OCI-LY3 (cell line): ENCODE measurements at regions not wholly inside any gene's neighbourhood (a gene's known extent, or its start where the extent isn't known, plus 50 kb on each side); places are given as distances from the start of the nearest gene placed in this dataset.

Source experiments
- H2AFZ ChIP-seq: fragments of 200-600, 300-600 bp; shearing (Covaris generic); 2 replicates; pipeline ENCODE4 v1.6.0; 2014; ENCODE audit warnings: antibody characterized with exemption, low read depth, low read length
- H3K27ac ChIP-seq: fragments of 200-600, 300-600 bp; sonication (generic); 2 replicates; pipeline ENCODE4 v1.5.1; 2014; ENCODE audit warnings: mild to moderate bottlenecking, low read length, moderate library complexity, mixed read lengths
- H3K27me3 ChIP-seq: fragments of 200-600, 300-600 bp; sonication (generic); 2 replicates; pipeline ENCODE4 v1.6.1; 2014; ENCODE audit warnings: low read depth, low read length, mixed read lengths
- H3K36me3 ChIP-seq: fragments of 200-600, 300-600 bp; sonication (generic); replicated peaks from 2 replicates; pipeline ENCODE3; 2014; ENCODE audit warnings: low read depth, low read length, mixed read lengths
- H3K4me1 ChIP-seq: fragments of 300-600, 200-600 bp; sonication (generic); 2 replicates; pipeline ENCODE4 v1.6.1; 2014; ENCODE audit warnings: low read length, mixed read lengths
- H3K4me2 ChIP-seq: fragments of 200-600, 300-600 bp; sonication (generic); 2 replicates; pipeline ENCODE4 v1.6.1; 2014; ENCODE audit warnings: low read length, mixed read lengths
- H3K4me3 ChIP-seq: fragments of 300-600, 200-600 bp; sonication (generic); 2 replicates; pipeline ENCODE4 v1.5.1; 2014; ENCODE audit warnings: antibody characterized with exemption, mild to moderate bottlenecking, low read length, moderate library complexity
- H3K79me2 ChIP-seq: fragments of 300-600, 200-600 bp; shearing (Covaris generic); 2 replicates; pipeline ENCODE4 v1.6.1; 2014; ENCODE audit warnings: mild to moderate bottlenecking, low read length, mixed read lengths
- H3K9ac ChIP-seq: fragments of 300-600, 200-600 bp; shearing (Covaris generic); 2 replicates; pipeline ENCODE4 v1.6.0; 2014; ENCODE audit warnings: mild to moderate bottlenecking, low read length, moderate library complexity
- H3K9me3 ChIP-seq: fragments of 200-600, 300-600 bp; shearing (Covaris generic); 2 replicates; pipeline ENCODE4 v1.6.1; 2014; ENCODE audit warnings: low read length, mixed read lengths; ENCODE audit not compliant: insufficient read depth
- H4K20me1 ChIP-seq: fragments of 200-600, 300-600 bp; sonication (generic); 2 replicates; pipeline ENCODE4 v1.6.1; 2016; ENCODE audit warnings: low read length, mixed read lengths; ENCODE audit not compliant: insufficient read depth
- EZH2phosphoT487 ChIP-seq: fragments of 200-600 bp; shearing (Covaris generic); IDR thresholded peaks from 2 replicates; pipeline ENCODE4 v1.6.1; 2018; ENCODE audit warnings: antibody characterized with exemption, mixed run types, low read depth
- TF ChIP-seq, protein P1 (sequence below): fragments of 200-600, 300-600 bp; sonication (generic); IDR thresholded peaks from 2 replicates; pipeline ENCODE4 v1.5.1; 2014; ENCODE audit warnings: antibody characterized with exemption, low read length, low read depth

DNA sequence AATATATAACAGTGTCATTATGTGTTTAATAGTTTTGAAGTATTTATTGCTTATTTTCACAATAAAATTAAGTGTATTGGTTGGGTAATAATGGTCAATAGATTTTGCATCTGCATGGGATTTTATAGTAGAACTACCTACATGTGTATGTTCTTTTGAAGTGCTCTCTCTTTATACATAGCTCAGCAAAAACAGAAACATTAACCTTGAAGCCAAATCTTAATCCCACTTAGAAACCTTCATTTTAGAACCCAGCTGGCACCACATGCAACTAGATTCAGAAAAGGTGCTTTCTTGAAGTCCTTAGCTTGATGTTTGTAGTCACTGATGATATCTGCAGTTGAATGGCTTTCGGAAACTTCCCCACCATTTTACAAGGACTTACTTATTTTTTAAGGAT is 146.9 kb upstream of the IL12A start:
- H2AFZ ChIP-seq: no peak overlapping the region
- H3K4me1 ChIP-seq: peaks cover 8% of the 10 kb centered on the region
- H3K4me3 ChIP-seq: no peak overlapping the region
- H3K4me2 ChIP-seq: no peak overlapping the region
- H3K27ac ChIP-seq: no peak overlapping the region
- no peaks in the 10 kb centered on the region for H3K36me3 ChIP-seq
- H3K27me3 ChIP-seq: no peaks in the 10 kb centered on the region; the same call in 1 of the 2 replicates
- no peaks in the 10 kb centered on the region for H3K9me3 ChIP-seq
- H3K9ac ChIP-seq: no peak overlapping the region
- H4K20me1 ChIP-seq: no peaks in the 10 kb centered on the region
- no peaks in the 10 kb centered on the region for H3K79me2 ChIP-seq
- TF ChIP-seq, protein P1, sequence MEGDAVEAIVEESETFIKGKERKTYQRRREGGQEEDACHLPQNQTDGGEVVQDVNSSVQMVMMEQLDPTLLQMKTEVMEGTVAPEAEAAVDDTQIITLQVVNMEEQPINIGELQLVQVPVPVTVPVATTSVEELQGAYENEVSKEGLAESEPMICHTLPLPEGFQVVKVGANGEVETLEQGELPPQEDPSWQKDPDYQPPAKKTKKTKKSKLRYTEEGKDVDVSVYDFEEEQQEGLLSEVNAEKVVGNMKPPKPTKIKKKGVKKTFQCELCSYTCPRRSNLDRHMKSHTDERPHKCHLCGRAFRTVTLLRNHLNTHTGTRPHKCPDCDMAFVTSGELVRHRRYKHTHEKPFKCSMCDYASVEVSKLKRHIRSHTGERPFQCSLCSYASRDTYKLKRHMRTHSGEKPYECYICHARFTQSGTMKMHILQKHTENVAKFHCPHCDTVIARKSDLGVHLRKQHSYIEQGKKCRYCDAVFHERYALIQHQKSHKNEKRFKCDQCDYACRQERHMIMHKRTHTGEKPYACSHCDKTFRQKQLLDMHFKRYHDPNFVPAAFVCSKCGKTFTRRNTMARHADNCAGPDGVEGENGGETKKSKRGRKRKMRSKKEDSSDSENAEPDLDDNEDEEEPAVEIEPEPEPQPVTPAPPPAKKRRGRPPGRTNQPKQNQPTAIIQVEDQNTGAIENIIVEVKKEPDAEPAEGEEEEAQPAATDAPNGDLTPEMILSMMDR: no peak
- no peak for TF ChIP-seq EZH2phosphoT487

DNA sequence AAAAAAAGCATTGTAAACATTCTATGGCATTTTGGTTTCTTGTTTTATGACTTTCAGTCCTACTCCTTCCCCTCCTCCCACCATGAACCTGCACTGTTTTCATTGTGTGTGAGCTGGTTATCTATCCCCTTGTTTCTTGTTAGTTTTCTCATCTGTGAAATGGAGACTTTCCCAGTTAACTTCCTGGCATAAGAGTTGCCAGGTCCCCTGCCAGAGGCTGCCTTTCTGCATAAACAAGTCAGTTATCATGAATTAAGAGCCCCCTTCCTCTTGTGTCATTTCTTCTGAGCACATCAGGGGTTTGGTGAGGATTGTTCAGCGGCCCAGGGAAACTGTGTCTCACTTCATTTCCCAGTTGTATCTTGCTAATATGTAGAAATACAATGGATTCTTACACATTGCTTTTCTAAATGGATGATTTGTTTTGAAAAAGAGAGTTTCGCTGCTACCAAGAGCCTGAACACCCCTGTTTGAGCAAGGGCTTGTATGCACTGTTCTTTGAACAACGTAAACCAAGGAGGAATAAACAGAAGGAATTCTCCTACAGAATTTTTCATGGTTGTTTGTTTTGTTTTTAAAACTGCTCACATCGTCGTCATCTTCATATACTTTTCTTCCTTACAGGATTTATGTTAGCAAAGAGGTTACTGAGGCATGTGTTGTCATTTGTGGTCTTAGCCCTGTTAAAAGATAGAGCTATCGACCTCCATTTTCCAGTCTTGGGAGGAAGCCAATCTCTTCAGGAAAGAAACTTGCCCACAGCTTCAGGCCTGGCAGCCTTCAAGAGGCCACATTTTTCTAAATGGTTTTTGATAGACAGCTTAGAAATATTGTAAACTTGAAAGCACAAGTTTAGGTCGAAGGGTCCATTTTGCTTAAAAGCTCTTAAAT is 144.6 kb upstream of the IL12A start:
- no peaks in the 10 kb centered on the region for H3K9me3 ChIP-seq
- no peak overlapping the region for H3K4me3 ChIP-seq
- no peak overlapping the region for H2AFZ ChIP-seq
- H3K27ac ChIP-seq: no peak overlapping the region
- H3K9ac ChIP-seq: no peak overlapping the region
- no peak for TF ChIP-seq EZH2phosphoT487
- TF ChIP-seq, protein P1: no peak
- H4K20me1 ChIP-seq: no peaks in the 10 kb centered on the region
- H3K79me2 ChIP-seq: no peaks in the 10 kb centered on the region
- H3K4me1 ChIP-seq: no peaks in the 10 kb centered on the region
- no peak overlapping the region for H3K4me2 ChIP-seq
- H3K36me3 ChIP-seq: no peaks in the 10 kb centered on the region
- no peaks in the 10 kb centered on the region; the same call in 1 of the 2 replicates for H3K27me3 ChIP-seq

DNA sequence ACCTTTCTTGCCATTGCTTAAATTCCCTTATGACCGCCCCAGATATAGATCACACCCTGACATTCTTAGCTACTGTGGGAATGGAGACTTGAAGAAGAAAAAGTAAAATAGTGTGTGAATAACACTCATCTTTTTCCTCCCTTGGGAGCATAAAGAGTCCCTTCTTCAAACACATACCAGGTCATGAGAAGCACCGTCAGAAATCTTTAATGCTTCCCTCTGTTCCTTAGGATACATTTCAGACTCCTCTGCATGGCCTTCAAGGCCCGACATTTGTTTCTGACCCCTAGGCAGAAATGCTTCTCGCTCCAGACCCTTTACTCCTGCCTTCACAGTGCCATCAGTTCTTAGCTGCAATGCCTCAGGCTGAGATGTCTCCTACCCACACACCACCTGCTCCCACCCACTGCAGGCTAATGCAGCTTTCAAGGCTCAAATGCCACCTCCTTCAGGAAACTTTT is 143.8 kb upstream of the IL12A start:
- Histone ChIP-seq H3K27me3 (no peaks in the 10 kb centered on the region; the same call in 1 of the 2 replicates), H2AFZ (no peak overlapping the region), H3K4me1 (no peaks in the 10 kb centered on the region), H3K36me3 (no peaks in the 10 kb centered on the region), H4K20me1 (no peaks in the 10 kb centered on the region), H3K27ac (no peak overlapping the region), H3K9ac (no peak overlapping the region), H3K79me2 (no peaks in the 10 kb centered on the region), H3K4me2 (no peak overlapping the region), H3K9me3 (no peaks in the 10 kb centered on the region), H3K4me3 (no peak overlapping the region)
- no peak for TF ChIP-seq EZH2phosphoT487
- TF ChIP-seq, protein P1: no peak

DNA sequence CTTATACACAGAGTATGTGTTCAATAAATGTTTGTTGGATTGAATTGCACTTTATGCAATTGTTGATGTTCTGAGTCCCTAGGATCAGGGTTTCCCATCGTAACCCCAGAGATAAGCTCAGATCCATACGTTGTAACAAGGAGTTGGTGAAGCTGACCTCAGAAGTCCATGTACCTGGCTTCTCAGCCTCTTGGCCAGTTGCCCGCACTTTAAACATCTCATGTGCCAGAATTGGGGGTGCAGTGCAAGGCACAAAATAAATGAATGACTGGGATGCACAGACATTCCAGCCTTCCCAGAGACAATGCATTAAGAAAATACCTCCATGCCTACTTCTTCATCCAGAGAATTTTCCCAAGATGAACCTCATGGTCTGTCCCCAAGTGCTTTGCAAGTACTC is 142.9 kb upstream of the IL12A start:
- H3K9me3 ChIP-seq: no peaks in the 10 kb centered on the region
- no peak overlapping the region for H2AFZ ChIP-seq
- H3K4me3 ChIP-seq: no peak overlapping the region
- no peak overlapping the region for H3K9ac ChIP-seq
- H3K4me1 ChIP-seq: no peaks in the 10 kb centered on the region
- no peaks in the 10 kb centered on the region; the same call in 1 of the 2 replicates for H3K27me3 ChIP-seq
- H3K36me3 ChIP-seq: no peaks in the 10 kb centered on the region
- H3K79me2 ChIP-seq: no peaks in the 10 kb centered on the region
- TF ChIP-seq EZH2phosphoT487: no peak
- TF ChIP-seq, protein P1: no peak
- no peak overlapping the region for H3K27ac ChIP-seq
- no peaks in the 10 kb centered on the region for H4K20me1 ChIP-seq
- H3K4me2 ChIP-seq: no peak overlapping the region
